ENCODE measurements at regions not wholly inside any gene's neighbourhood (a gene's known extent, or its start where the extent isn't known, plus 50 kb on each side); places are given as distances from the start of the nearest gene placed in this dataset.

- H3K4me3 ChIP-seq (ENCODE audit: low read length): no peak overlapping the region
- DNase-seq (ENCODE audit: low read depth): no peak
- no peak for TF ChIP-seq CTCF (conservative IDR thresholded peaks at IDR 0.05; ENCODE audit: low read depth, low read length)
Measured at GRCh38 chr6:128827675-128828464, 55.1 kb upstream of the LAMA2 start.

GRCh38 chr6:128826606-128827005, 56.3 kb upstream of the LAMA2 start:
- TF ChIP-seq CTCF (conservative IDR thresholded peaks at IDR 0.05; ENCODE audit: low read depth, low read length): no peak
- no peak for DNase-seq (ENCODE audit: low read depth)
- no peak overlapping the region for H3K4me3 ChIP-seq (ENCODE audit: low read length)

- H3K4me3 ChIP-seq (ENCODE audit: low read length): no peak overlapping the region
- TF ChIP-seq CTCF (conservative IDR thresholded peaks at IDR 0.05; ENCODE audit: low read depth, low read length): no peak
- DNase-seq (ENCODE audit: low read depth): no peak
Measured at GRCh38 chr6:128822271-128822670, 60.7 kb upstream of the LAMA2 start.

GRCh38 chr6:128821116-128821515, 61.8 kb upstream of the LAMA2 start:
- DNase-seq (ENCODE audit: low read depth): no peak
- no peak overlapping the region for H3K4me3 ChIP-seq (ENCODE audit: low read length)
- no peak for TF ChIP-seq CTCF (conservative IDR thresholded peaks at IDR 0.05; ENCODE audit: low read depth, low read length)

- peak; percentile 62 for DNase-seq (ENCODE audit: low read depth)
- no peak for TF ChIP-seq CTCF (conservative IDR thresholded peaks at IDR 0.05; ENCODE audit: low read depth, low read length)
Measured at GRCh38 chr6:128808856-128809255, 74.1 kb upstream of the LAMA2 start.

GRCh38 chr6:128807577-128807976, 75.4 kb upstream of the LAMA2 start:
- no peak overlapping the region for H3K4me3 ChIP-seq (ENCODE audit: low read length)
- peak; percentile 59 for TF ChIP-seq CTCF (conservative IDR thresholded peaks at IDR 0.05; ENCODE audit: low read depth, low read length)
- no peak for DNase-seq (ENCODE audit: low read depth)

More at GRCh38 chr6:128808856-128809255, 74.1 kb upstream of the LAMA2 start:
- H3K4me3 ChIP-seq (ENCODE audit: low read length): no peak overlapping the region

- DNase-seq (ENCODE audit: low read depth): no peak
- TF ChIP-seq CTCF (conservative IDR thresholded peaks at IDR 0.05; ENCODE audit: low read depth, low read length): no peak
- no peak overlapping the region for H3K4me3 ChIP-seq (ENCODE audit: low read length)
Measured at GRCh38 chr6:128806261-128806660, 76.7 kb upstream of the LAMA2 start.
